ENCODE measurements at regions not wholly inside any gene's neighbourhood (a gene's known extent, or its start where the extent isn't known, plus 50 kb on each side); places are given as distances from the start of the nearest gene placed in this dataset.

GRCh38 chr4:134463771-134464170, 262.2 kb upstream of the PABPC4L start:
- DNase-seq: no peak

- DNase-seq: no peak
These were observed 225.2 kb upstream of the PABPC4L start for GRCh38 chr4:134426821-134427220.

- DNase-seq: no peak
These were observed 224.2 kb upstream of the PABPC4L start for GRCh38 chr4:134425756-134426155.

GRCh38 chr4:134422776-134423175, 221.2 kb upstream of the PABPC4L start:
- DNase-seq: no peak

GRCh38 chr4:134421734-134422133, 220.1 kb upstream of the PABPC4L start:
- no peak for DNase-seq

GRCh38 chr4:134408897-134409296, 207.3 kb upstream of the PABPC4L start:
- no peak for DNase-seq

GRCh38 chr4:134401798-134402197, 200.2 kb upstream of the PABPC4L start:
- DNase-seq: no peak

GRCh38 chr4:134393592-134393991, 192.0 kb upstream of the PABPC4L start:
- no peak for DNase-seq

GRCh38 chr4:134390319-134390718, 188.7 kb upstream of the PABPC4L start:
- DNase-seq: no peak

- no peak for DNase-seq
These were observed 186.8 kb upstream of the PABPC4L start for GRCh38 chr4:134388351-134388750.

- DNase-seq: no peak
These were observed 181.1 kb upstream of the PABPC4L start for GRCh38 chr4:134382478-134383227.

GRCh38 chr4:134375775-134376174, 174.2 kb upstream of the PABPC4L start:
- DNase-seq: no peak

GRCh38 chr4:134365852-134366251, 164.3 kb upstream of the PABPC4L start:
- no peak for DNase-seq

- no peak for DNase-seq
These were observed 163.3 kb upstream of the PABPC4L start for GRCh38 chr4:134364928-134365327.

- DNase-seq: no peak
These were observed 143.7 kb upstream of the PABPC4L start for GRCh38 chr4:134345244-134345643.

- DNase-seq: no peak
These were observed 142.1 kb upstream of the PABPC4L start for GRCh38 chr4:134343656-134344055.

- DNase-seq: no peak
These were observed 141.5 kb upstream of the PABPC4L start for GRCh38 chr4:134343081-134343480.

- no peak for DNase-seq
These were observed 136.0 kb upstream of the PABPC4L start for GRCh38 chr4:134337574-134337973.

GRCh38 chr4:134328741-134329140, 127.2 kb upstream of the PABPC4L start:
- no peak for DNase-seq

GRCh38 chr4:134327274-134328122, 125.9 kb upstream of the PABPC4L start:
- no peak for DNase-seq

GRCh38 chr4:134326866-134327265, 125.3 kb upstream of the PABPC4L start:
- no peak for DNase-seq

GRCh38 chr4:134324179-134324578, 122.6 kb upstream of the PABPC4L start:
- no peak for DNase-seq

- no peak for DNase-seq
These were observed 118.5 kb upstream of the PABPC4L start for GRCh38 chr4:134320048-134320447.

GRCh38 chr4:134313591-134313990, 112.0 kb upstream of the PABPC4L start:
- DNase-seq: no peak
